ENCODE measurements at regions not wholly inside any gene's neighbourhood (a gene's known extent, or its start where the extent isn't known, plus 50 kb on each side); places are given as distances from the start of the nearest gene placed in this dataset.

GRCh38 chr12:59452746-59453145 lies 143.1 kb upstream of the SLC16A7 start:
- Histone ChIP-seq H3K27me3 (no peaks in the 10 kb centered on the region), H3K9me3 (no peaks in the 10 kb centered on the region), H3K36me3 (no peaks in the 10 kb centered on the region), H3K27ac (no peak overlapping the region), H3K4me1 (no peaks in the 10 kb centered on the region), H3K4me3 (no peak overlapping the region)
- ATAC-seq (no peak), DNase-seq (no peak)
- intact Hi-C loops (cut with DNase I), result no loop called here
- TF ChIP-seq, protein P1, sequence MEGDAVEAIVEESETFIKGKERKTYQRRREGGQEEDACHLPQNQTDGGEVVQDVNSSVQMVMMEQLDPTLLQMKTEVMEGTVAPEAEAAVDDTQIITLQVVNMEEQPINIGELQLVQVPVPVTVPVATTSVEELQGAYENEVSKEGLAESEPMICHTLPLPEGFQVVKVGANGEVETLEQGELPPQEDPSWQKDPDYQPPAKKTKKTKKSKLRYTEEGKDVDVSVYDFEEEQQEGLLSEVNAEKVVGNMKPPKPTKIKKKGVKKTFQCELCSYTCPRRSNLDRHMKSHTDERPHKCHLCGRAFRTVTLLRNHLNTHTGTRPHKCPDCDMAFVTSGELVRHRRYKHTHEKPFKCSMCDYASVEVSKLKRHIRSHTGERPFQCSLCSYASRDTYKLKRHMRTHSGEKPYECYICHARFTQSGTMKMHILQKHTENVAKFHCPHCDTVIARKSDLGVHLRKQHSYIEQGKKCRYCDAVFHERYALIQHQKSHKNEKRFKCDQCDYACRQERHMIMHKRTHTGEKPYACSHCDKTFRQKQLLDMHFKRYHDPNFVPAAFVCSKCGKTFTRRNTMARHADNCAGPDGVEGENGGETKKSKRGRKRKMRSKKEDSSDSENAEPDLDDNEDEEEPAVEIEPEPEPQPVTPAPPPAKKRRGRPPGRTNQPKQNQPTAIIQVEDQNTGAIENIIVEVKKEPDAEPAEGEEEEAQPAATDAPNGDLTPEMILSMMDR (IDR thresholded peaks at IDR 0.05), result no peak

- Histone ChIP-seq H3K27me3 (no peaks in the 10 kb centered on the region), H3K9me3 (no peaks in the 10 kb centered on the region), H3K27ac (no peak overlapping the region), H3K4me3 (no peak overlapping the region), H3K4me1 (no peaks in the 10 kb centered on the region), H3K36me3 (no peaks in the 10 kb centered on the region)
- ATAC-seq (peak; percentile 36), DNase-seq (no peak)
- TF ChIP-seq, protein P1 (IDR thresholded peaks at IDR 0.05), result no peak
- intact Hi-C loops (cut with DNase I), result no loop called here
These were observed 143.6 kb upstream of the SLC16A7 start for GRCh38 chr12:59452259-59452658.

DNA sequence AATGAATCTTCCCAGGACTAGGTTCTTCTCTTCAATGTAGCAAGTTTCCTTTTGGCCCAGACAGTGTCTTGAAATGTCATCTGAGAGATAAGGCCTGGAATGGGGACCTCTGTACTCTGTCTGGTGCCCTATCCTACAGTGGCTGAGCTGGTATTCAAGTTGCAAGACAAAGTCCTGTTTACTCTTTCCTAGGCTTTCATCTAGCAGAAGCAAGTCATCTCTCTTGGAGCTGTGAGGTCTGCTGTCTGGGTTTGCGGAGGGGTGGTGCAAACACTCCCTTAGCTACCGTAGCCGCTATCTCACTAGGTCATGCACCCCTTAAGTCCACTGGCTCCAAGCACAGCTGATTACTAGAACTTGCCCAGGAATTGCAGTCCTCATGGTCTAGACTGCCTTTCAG lies 149.7 kb upstream of the SLC16A7 start:
- TF ChIP-seq, protein P1 (IDR thresholded peaks at IDR 0.05), result no peak
- intact Hi-C loops (cut with DNase I), result no loop called here
- DNase-seq (no peak), ATAC-seq (no peak)
- no peak overlapping the region for H3K4me3 ChIP-seq
- no peaks in the 10 kb centered on the region for H3K27me3 ChIP-seq
- H3K9me3 ChIP-seq, result no peaks in the 10 kb centered on the region
- H3K4me1 ChIP-seq, result no peaks in the 10 kb centered on the region
- H3K36me3 ChIP-seq, result no peaks in the 10 kb centered on the region
- H3K27ac ChIP-seq, result no peak overlapping the region

- H3K27ac ChIP-seq, result no peak overlapping the region
- H3K9me3 ChIP-seq, result no peaks in the 10 kb centered on the region
- ATAC-seq, result no peak
- no peaks in the 10 kb centered on the region for H3K27me3 ChIP-seq
- intact Hi-C loops (cut with DNase I), result no loop called here
- H3K4me1 ChIP-seq, result no peaks in the 10 kb centered on the region
- no peak overlapping the region for H3K4me3 ChIP-seq
- no peaks in the 10 kb centered on the region for H3K36me3 ChIP-seq
- DNase-seq, result no peak
- TF ChIP-seq, protein P1 (IDR thresholded peaks at IDR 0.05), result peak; percentile 41
These were observed 150.9 kb upstream of the SLC16A7 start for GRCh38 chr12:59444932-59445331.

DNA sequence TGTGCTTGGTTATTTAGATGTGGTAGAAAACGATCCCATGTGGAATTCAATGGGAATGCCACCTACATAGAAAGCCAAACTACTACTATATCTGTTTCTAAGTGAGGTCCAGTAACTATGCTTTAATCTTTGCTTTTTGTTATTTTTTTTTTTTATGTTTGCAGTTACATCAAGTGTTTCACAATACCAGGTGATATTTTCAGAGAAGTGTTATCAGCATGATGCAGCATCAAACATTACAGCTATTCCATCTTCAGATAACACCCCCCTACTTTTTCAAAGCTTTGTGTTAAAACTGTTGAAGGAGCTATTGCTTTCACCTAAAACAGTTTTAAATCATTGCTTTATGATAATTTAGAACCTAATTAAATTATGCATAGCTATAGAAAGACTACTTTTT lies 163.8 kb upstream of the SLC16A7 start:
- no peak for DNase-seq
- H3K27ac ChIP-seq, result no peak overlapping the region
- ATAC-seq, result no peak
- H3K9me3 ChIP-seq, result no peaks in the 10 kb centered on the region
- TF ChIP-seq, protein P1 (IDR thresholded peaks at IDR 0.05), result no peak
- no peaks in the 10 kb centered on the region for H3K27me3 ChIP-seq
- no peak overlapping the region for H3K4me3 ChIP-seq
- intact Hi-C loops (cut with DNase I), result no loop called here
- H3K4me1 ChIP-seq, result no peaks in the 10 kb centered on the region
- H3K36me3 ChIP-seq, result no peaks in the 10 kb centered on the region

DNA sequence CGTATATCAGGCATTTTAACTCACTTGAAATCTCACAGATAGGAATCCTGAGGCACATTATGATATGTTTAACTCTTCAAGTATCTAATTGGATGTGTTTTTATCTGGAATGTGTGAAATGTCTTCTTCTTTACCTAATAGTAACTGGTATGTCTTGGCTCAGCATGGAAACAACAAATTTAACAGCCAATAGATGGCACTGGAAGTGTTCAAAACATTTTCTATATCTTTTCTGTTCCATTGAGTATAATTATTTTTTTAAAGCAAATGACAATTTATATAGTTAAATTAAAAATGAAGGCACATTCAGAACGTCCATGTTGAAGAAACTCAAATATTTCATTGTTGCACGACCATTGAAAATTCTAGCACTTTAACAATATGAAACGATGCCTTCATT lies 164.6 kb upstream of the SLC16A7 start:
- H3K27me3 ChIP-seq, result no peaks in the 10 kb centered on the region
- H3K4me3 ChIP-seq, result no peak overlapping the region
- TF ChIP-seq, protein P1 (IDR thresholded peaks at IDR 0.05), result peak; percentile 22
- no peak overlapping the region for H3K27ac ChIP-seq
- H3K9me3 ChIP-seq, result no peaks in the 10 kb centered on the region
- ATAC-seq, result no peak
- H3K36me3 ChIP-seq, result no peaks in the 10 kb centered on the region
- no peak for DNase-seq
- H3K4me1 ChIP-seq, result no peaks in the 10 kb centered on the region
- intact Hi-C loops (cut with DNase I), result no loop called here

All from upper lobe of right lung (tissue), 1 donor.